ENCODE measurements at regions not wholly inside any gene's neighbourhood (a gene's known extent, or its start where the extent isn't known, plus 50 kb on each side); places are given as distances from the start of the nearest gene placed in this dataset.

DNA sequence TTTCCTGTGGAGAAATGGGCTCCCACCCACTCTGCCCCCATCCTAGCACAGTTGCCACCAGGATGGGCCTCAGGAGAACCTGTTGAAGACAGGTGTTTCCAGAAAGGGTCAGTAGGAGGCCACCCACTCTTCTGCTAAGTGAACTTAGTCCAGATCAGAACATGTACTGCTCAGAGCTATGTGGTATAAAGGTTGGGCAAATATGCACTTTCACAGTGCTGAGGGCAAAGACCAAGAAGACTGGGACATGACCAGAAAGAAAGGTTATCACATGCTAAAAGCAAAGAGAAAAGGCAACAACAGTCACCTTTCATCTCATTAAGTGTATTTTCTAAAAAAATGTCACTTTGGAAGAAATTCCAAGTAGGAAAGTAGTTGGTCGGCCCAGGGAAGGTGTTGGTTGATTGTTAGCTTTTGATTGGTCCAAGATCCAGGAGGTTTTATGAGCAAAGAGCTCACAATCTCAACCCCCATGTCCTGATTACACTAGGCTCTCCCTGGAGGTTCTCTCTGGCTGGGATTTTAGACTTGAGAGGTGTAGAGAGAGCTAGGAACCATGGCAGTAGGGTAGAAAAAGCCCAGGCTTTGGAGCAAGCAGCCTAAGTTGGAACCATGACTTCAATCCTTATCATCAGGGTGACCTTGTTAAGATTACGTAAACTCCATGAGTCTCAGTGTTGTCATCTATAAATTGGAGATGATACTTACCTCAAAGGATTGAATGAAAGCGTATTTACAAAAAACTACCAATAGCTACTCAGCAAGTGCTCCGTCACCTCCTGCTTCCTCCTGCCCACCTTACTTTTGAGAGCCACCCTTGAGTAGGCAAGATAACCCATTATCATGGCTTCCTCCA is 102.6 kb downstream of the GLUL start:
- ATAC-seq (ENCODE audit: low read depth), result no peak
- no peak overlapping the region for H3K9ac ChIP-seq (ENCODE audit: low read length)

DNA sequence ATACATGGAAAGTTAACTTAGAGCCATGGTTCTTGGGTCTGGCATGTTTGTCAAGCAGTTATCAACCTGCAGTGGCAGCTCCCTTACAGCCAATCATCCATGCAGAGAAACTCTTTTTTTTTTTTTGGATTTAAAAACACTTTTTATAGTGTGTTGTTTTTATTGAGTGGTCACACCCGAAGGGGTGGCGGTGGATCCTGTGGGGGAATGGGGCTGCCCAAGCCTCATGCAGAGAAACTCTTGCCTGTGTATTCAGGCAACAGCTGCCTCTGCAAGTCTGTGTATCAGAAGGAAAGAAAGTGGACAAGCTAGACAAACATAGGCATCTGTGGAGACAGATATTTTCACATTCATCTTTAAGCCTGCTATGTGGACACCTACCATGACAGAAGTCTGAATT is 104.8 kb downstream of the GLUL start:
- Histone ChIP-seq H3K9me3 (ENCODE audit: control extremely low read depth in 1 of 3, control insufficient read depth in 2 of 3, insufficient read depth in 1 of 3, low read length in 2 of 3) (no peaks in the 10 kb centered on the region), H2AFZ (ENCODE audit: insufficient read depth, low read depth, low read length, poor library complexity, severe bottlenecking) (no peak overlapping the region), H3K27ac (ENCODE audit: low read length in 2 of 2) (no peak overlapping the region), H3K4me2 (replicated peaks; ENCODE audit: low read depth, low read length, poor library complexity, severe bottlenecking) (no peak overlapping the region), H3K9ac (ENCODE audit: low read length) (no peak overlapping the region), H3K4me1 (ENCODE audit: control insufficient read depth in 2 of 2, insufficient read depth in 2 of 2, low read length in 2 of 2) (no peaks in the 10 kb centered on the region), H3K79me2 (ENCODE audit: control insufficient read depth, insufficient read depth, low read length) (no peaks in the 10 kb centered on the region), H4K20me1 (ENCODE audit: control insufficient read depth, insufficient read depth, low read length, poor library complexity, severe bottlenecking) (no peaks in the 10 kb centered on the region), H3K27me3 (replicated peaks in 1 of 4; ENCODE audit: control extremely low read depth in 1 of 4, control insufficient read depth in 3 of 4, insufficient read depth in 4 of 4, low read length in 3 of 4) (no peaks in the 10 kb centered on the region), H3K36me3 (replicated peaks in 1 of 2; ENCODE audit: control extremely low read depth in 1 of 2, control insufficient read depth in 1 of 2, extremely low read depth in 1 of 2, insufficient read depth in 2 of 2, low read length in 1 of 2) (no peaks in the 10 kb centered on the region), H3K4me3 (ENCODE audit: control extremely low read depth in 1 of 5, extremely low read depth in 1 of 5, insufficient read depth in 1 of 5, low read depth in 2 of 5, low read length in 4 of 5) (no peak overlapping the region)
- ATAC-seq (ENCODE audit: low read depth) (no peak), DNase-seq (no peak)
- H3K4me3 Mint-ChIP-seq, result no peak overlapping the region
- intact Hi-C loops (cut with micrococcal nuclease), result no loop called here
- H3K27ac Mint-ChIP-seq, result no peak overlapping the region
- CTCF ChIA-PET, result no interaction called here
- no peaks in the 10 kb centered on the region for H3K9me3 Mint-ChIP-seq (ENCODE audit: insufficient read depth)
- no peaks in the 10 kb centered on the region for H3K4me1 Mint-ChIP-seq
- 100% methylated on average over 2 of the region's 2 CpGs for WGBS (ENCODE audit: insufficient coverage)
- peaks cover 20% of the 10 kb centered on the region for H3K27me3 Mint-ChIP-seq
- POLR2A ChIA-PET, result no interaction called here
- TF ChIP-seq, protein P1, sequence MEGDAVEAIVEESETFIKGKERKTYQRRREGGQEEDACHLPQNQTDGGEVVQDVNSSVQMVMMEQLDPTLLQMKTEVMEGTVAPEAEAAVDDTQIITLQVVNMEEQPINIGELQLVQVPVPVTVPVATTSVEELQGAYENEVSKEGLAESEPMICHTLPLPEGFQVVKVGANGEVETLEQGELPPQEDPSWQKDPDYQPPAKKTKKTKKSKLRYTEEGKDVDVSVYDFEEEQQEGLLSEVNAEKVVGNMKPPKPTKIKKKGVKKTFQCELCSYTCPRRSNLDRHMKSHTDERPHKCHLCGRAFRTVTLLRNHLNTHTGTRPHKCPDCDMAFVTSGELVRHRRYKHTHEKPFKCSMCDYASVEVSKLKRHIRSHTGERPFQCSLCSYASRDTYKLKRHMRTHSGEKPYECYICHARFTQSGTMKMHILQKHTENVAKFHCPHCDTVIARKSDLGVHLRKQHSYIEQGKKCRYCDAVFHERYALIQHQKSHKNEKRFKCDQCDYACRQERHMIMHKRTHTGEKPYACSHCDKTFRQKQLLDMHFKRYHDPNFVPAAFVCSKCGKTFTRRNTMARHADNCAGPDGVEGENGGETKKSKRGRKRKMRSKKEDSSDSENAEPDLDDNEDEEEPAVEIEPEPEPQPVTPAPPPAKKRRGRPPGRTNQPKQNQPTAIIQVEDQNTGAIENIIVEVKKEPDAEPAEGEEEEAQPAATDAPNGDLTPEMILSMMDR (IDR thresholded peaks at IDR 0.05), result no peak
- TF ChIP-seq EZH2 (IDR thresholded peaks at IDR 0.05; ENCODE audit: borderline replicate concordance, insufficient read depth, low read depth, low read length, poor library complexity, severe bottlenecking), result no peak

More for the DNA sequence above, 102.6 kb downstream of the GLUL start:
- Mint-ChIP-seq H3K4me1 (no peaks in the 10 kb centered on the region), H3K4me3 (no peak overlapping the region), H3K9me3 (ENCODE audit: insufficient read depth) (no peaks in the 10 kb centered on the region), H3K27ac (no peak overlapping the region), H3K27me3 (peaks cover 12% of the 10 kb centered on the region)
- DNase-seq, result no peak
- H3K27ac ChIP-seq (ENCODE audit: low read length in 2 of 2), result no peak overlapping the region
- no peaks in the 10 kb centered on the region for H3K36me3 ChIP-seq (replicated peaks in 1 of 2; ENCODE audit: control extremely low read depth in 1 of 2, control insufficient read depth in 1 of 2, extremely low read depth in 1 of 2, insufficient read depth in 2 of 2, low read length in 1 of 2)
- H3K4me3 ChIP-seq (ENCODE audit: control extremely low read depth in 1 of 5, extremely low read depth in 1 of 5, insufficient read depth in 1 of 5, low read depth in 2 of 5, low read length in 4 of 5), result no peak overlapping the region
- no peak overlapping the region for H3K4me2 ChIP-seq (replicated peaks; ENCODE audit: low read depth, low read length, poor library complexity, severe bottlenecking)
- H3K27me3 ChIP-seq (replicated peaks in 1 of 4; ENCODE audit: control extremely low read depth in 1 of 4, control insufficient read depth in 3 of 4, insufficient read depth in 4 of 4, low read length in 3 of 4), result no peaks in the 10 kb centered on the region
- 100% methylated on average over 2 of the region's 4 CpGs for WGBS (ENCODE audit: insufficient coverage)
- no peaks in the 10 kb centered on the region for H3K4me1 ChIP-seq (ENCODE audit: control insufficient read depth in 2 of 2, insufficient read depth in 2 of 2, low read length in 2 of 2)
- no peaks in the 10 kb centered on the region for H3K79me2 ChIP-seq (ENCODE audit: control insufficient read depth, insufficient read depth, low read length)
- H3K9me3 ChIP-seq (ENCODE audit: control extremely low read depth in 1 of 3, control insufficient read depth in 2 of 3, insufficient read depth in 1 of 3, low read length in 2 of 3), result no peaks in the 10 kb centered on the region
- no peaks in the 10 kb centered on the region for H4K20me1 ChIP-seq (ENCODE audit: control insufficient read depth, insufficient read depth, low read length, poor library complexity, severe bottlenecking)
- TF ChIP-seq, protein P1 (IDR thresholded peaks at IDR 0.05), result no peak
- TF ChIP-seq EZH2 (IDR thresholded peaks at IDR 0.05; ENCODE audit: borderline replicate concordance, insufficient read depth, low read depth, low read length, poor library complexity, severe bottlenecking), result no peak
- intact Hi-C loops (cut with micrococcal nuclease), result no loop called here
- H2AFZ ChIP-seq (ENCODE audit: insufficient read depth, low read depth, low read length, poor library complexity, severe bottlenecking), result no peak overlapping the region
- POLR2A ChIA-PET, result no interaction called here
- CTCF ChIA-PET, result no interaction called here

Measured in B cell (primary cell).